CD4-positive, alpha-beta T cell treated with Interleukin-2 at 100 ng/mL for 4 hours (primary cell): ENCODE measurements at regions not wholly inside any gene's neighbourhood (a gene's known extent, or its start where the extent isn't known, plus 50 kb on each side); places are given as distances from the start of the nearest gene placed in this dataset.

Experiments used
- DNase-seq: peaks from one replicate; pipeline ENCODE4 v3.0.0-alpha.2; 2020; ENCODE audit warnings: low spot score

GRCh38 chrX:20374900-20375438 is 108.3 kb upstream of the RPS6KA3 start:
- peak; percentile 8 for DNase-seq

DNA sequence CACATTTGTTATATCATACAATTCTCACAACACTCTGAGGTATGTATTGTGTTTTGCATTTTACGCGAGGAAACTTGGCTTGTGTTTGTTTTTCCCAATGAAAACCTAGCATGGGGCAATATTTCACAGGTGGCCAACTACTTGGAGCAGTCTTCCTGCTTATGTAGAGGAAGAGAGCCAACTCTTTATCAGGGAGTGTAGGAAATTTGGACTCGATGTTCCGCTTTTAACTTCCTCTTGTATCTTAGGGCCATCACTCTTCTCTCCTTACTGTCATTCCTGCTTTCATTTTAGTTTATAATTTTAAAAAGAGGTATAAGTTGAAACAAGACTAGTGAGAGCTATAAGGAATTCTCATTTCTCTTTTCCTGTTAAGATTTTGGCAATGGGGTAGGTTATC is 107.7 kb upstream of the RPS6KA3 start:
- no peak for DNase-seq

GRCh38 chrX:20373063-20373462 is 106.4 kb upstream of the RPS6KA3 start:
- DNase-seq: no peak

- no peak for DNase-seq
These were observed 105.8 kb upstream of the RPS6KA3 start for GRCh38 chrX:20372533-20372932.

GRCh38 chrX:20369468-20369867 is 102.8 kb upstream of the RPS6KA3 start:
- no peak for DNase-seq

GRCh38 chrX:20364238-20364637 is 97.5 kb upstream of the RPS6KA3 start:
- no peak for DNase-seq

DNA sequence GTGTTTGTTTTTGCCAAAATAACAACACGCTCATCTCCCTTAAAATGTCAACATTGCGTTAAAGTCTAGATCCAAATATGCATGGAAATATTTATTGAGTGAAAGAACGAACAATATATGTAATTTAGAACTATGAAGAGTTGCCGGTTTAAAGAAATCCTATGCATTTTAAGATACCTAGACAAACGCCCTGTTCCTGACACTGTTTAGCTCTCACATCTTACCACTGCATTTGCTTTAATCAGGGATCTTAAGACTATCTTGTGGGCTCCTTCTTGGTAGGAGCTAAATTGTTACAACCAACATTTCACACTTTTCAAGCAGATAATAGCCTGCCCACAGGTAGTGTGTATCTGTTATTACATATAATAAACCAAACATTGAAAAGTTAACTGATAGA is 96.6 kb upstream of the RPS6KA3 start:
- no peak for DNase-seq

DNA sequence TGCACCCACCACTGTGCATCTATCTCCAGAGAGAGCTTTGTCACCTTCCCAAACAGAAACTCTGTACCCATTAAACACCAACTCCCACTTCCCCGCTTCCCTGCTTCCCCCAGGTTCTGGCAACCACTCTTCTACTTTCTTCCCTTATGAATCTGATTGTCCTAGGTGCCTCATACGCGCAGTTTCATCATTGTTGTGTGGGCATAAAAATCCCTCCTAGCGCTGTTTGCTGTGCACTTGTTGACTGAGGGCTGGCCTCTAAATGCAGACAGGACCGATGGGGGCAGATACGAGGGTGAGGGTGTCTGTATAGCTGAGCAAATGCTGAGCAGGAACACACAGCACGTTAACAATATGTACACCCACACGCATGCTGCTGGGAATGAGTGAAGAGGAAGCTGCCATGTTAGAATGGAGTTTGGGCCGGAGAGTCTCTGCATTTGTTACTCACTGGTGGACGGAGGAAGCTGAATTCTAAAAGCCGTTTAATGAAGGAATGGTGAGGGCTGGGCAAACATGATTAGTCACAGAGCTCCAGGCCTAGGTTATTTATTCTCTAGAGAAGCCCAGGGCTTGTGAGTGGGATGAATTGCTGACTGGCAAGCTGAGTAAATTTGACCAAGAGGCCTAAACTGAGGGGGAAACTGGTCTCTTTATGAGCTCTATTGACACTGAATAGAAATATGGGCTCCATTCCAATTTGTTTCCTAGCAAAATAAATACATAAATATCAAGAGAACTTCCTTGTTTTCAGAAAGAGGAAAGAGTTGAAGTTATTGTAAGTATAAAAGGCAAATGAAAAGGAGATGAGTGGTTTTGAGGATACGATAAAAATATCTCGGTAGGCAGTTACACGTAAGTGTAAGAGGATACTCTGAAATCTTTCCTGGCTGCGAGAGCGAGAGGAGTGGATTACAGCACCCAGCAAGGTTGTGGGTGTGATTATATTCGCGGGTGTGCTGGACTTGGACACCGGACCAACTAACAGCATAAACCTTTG is 95.9 kb upstream of the RPS6KA3 start:
- no peak for DNase-seq

GRCh38 chrX:20361890-20362262 is 95.2 kb upstream of the RPS6KA3 start:
- DNase-seq: no peak

GRCh38 chrX:20361081-20361889 is 94.6 kb upstream of the RPS6KA3 start:
- no peak for DNase-seq

DNA sequence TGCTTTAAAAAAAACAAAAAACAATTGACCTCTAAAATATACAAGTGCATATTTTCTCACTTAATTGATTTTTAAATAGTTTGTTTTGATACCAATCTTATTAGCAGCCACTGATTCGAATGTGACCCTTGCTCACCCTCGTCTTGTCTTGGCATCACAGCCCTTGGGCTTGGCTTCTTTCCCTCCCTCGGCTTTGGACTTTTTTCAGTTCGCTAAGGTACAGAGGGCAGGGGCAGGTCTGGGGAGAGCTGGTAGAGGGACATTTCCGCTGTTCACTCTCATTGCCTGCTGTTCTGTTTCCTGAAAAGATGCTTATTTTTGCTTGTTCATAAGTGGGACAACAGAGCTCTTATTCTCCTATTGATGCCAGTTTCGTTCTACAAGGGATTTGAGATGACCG is 88.5 kb upstream of the RPS6KA3 start:
- no peak for DNase-seq

- DNase-seq: peak; percentile 12
These were observed 87.8 kb upstream of the RPS6KA3 start for GRCh38 chrX:20354505-20354904.

DNA sequence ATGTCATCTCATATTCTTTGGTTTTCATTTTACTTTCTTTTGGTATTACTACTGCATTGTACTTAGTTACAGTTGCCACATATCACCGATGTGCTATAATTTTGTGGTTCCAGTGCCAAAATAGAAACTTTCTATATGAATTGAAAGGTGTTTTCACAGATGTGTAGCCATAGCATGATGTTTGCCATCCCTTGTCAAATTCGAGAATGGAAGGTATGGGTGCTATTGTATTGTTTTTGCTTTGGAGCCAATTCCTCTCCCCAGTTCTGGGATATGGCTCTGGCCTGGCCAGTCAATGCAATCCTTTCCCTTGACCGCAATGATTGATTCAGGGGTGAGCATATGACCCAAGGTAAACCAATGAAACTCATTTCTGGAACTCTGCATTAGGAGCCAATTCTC is 86.2 kb upstream of the RPS6KA3 start:
- no peak for DNase-seq

DNA sequence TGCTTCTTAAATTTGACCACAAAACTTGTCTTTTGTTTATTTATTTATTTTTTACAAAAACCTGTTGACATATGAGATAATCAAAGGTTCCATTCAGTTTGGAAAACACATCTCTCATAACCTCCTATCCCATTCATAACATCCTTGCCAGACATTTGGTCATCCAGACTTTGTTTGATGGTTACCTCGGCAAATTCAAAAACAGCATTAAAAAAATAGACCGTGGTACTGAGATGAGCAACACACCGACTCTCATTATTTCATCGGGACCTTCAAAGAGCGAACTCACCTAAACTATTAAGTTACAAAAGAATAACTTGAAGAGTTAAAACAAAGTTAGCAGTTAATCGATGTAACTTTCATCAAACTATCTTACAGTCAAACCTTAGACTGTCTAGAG is 85.8 kb upstream of the RPS6KA3 start:
- DNase-seq: no peak

DNA sequence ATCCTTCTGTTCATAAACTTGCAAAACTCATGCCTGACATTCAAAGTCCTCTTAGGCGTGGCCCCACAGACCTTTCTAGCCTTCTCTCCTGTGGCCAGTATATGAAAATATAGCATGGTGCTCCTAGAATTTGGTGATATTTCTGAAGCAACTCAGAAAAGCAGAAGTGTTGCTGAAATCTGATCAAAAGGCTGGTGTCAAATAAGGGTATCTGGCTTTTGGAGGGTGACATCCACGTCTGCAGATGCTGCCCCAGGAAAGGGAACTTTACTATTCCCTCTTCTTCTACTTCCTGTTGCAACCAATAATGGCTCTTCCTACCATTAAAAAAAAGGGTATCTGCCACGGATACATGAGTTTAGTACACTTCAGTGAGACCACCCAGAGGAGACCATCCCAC is 83.9 kb upstream of the RPS6KA3 start:
- DNase-seq: no peak

DNA sequence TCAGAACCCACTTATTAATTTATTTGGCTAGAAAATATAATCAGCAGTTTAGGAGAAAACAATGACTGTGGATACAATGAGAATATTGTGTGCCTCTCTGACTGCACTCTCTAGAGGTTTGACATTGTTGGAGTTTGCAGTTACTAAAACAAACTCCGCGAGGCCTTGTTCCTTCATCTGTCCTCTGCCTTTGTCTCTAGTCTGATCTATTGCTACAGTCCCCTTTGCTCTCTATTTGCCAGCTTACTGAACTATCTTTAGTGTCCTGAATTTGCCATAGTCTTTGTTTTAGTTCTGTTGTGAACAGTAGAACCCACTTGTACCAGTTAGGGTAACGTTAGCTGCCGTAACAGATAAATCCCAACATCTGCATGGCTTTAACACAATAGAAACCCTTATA is 81.4 kb upstream of the RPS6KA3 start:
- DNase-seq: no peak

- no peak for DNase-seq
These were observed 80.8 kb upstream of the RPS6KA3 start for GRCh38 chrX:20347481-20347880.

GRCh38 chrX:20333672-20334071 is 67.0 kb upstream of the RPS6KA3 start:
- DNase-seq: no peak

- no peak for DNase-seq
These were observed 63.8 kb upstream of the RPS6KA3 start for GRCh38 chrX:20330545-20330944.

- DNase-seq: no peak
These were observed 62.7 kb upstream of the RPS6KA3 start for GRCh38 chrX:20329435-20329834.

- DNase-seq: no peak
These were observed 59.2 kb upstream of the RPS6KA3 start for GRCh38 chrX:20325786-20326388.

DNA sequence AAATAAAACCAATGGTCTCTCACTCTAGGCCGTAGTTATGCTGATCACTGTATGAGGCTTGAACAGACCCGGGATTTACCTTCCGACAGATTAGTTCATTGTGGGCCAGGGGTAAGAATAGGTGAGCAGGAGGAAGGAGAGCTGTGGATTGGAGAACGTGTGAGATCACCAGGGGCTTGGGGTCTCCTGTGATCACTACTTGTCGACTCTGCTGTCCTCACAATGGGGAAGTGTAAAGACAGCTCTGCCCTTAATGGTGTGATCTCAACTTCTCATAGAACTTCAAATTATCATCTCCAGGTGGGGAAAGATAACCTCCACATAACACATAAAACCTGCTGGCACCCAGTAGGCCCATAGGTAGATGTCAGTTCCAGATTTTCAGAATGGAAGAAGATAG is 56.2 kb upstream of the RPS6KA3 start:
- DNase-seq: no peak
